HAP-1 (cell line): ENCODE measurements at regions not wholly inside any gene's neighbourhood (a gene's known extent, or its start where the extent isn't known, plus 50 kb on each side); places are given as distances from the start of the nearest gene placed in this dataset.

Source experiments
- DNase-seq, 2 experiments: peaks; one replicate each; pipeline ENCODE4 v3.0.0-alpha.2; 2016 to 2020; ENCODE audit warnings: low spot score in 2 of 2
- H3K27me3 ChIP-seq: fragments of 250-450 bp; sonication (Bioruptor Pico); 2 replicates; pipeline ENCODE4 v1.5.1; 2020; ENCODE audit warnings: low read depth, mild to moderate bottlenecking, moderate library complexity
- H3K36me3 ChIP-seq: fragments of 250-450 bp; sonication (Bioruptor Pico); replicated peaks from 2 replicates; pipeline ENCODE4 v1.5.1; 2020; ENCODE audit warnings: mild to moderate bottlenecking
- H3K4me1 ChIP-seq: fragments of 250-450 bp; sonication (Bioruptor Pico); 2 replicates; pipeline ENCODE4 v1.5.1; 2020; ENCODE audit warnings: mild to moderate bottlenecking
- H3K4me3 ChIP-seq: fragments of 250-450 bp; sonication (Bioruptor Pico); 2 replicates; pipeline ENCODE4 v1.5.1; 2020; ENCODE audit warnings: mild to moderate bottlenecking, moderate library complexity
- H3K9me3 ChIP-seq: fragments of 250-450 bp; sonication (Bioruptor Pico); 2 replicates; pipeline ENCODE4 v1.5.1; 2020; ENCODE audit warnings: mild to moderate bottlenecking, moderate library complexity
- in situ Hi-C: fragments of 300-500 bp; cut with MboI; formaldehyde crosslinking; loops from 3 replicates; pipeline ENCODE4 v1.14.3; 2020; ENCODE audit warnings: low sequenced_read_pairs, inconsistent platforms, mixed read lengths

- in situ Hi-C loops = no loop called here
- no peak for DNase-seq
- no peaks in the 10 kb centered on the region for H3K4me1 ChIP-seq
- no peaks in the 10 kb centered on the region for H3K36me3 ChIP-seq
- no peaks in the 10 kb centered on the region for H3K27me3 ChIP-seq
- no peak overlapping the region for H3K4me3 ChIP-seq
- no peaks in the 10 kb centered on the region for H3K9me3 ChIP-seq
Measured at GRCh38 chr4:81290813-81291212, 75.8 kb upstream of the PRKG2 start.

GRCh38 chr4:81287101-81287500, 72.1 kb upstream of the PRKG2 start:
- H3K36me3 ChIP-seq = no peaks in the 10 kb centered on the region
- no peak for DNase-seq
- H3K4me1 ChIP-seq = no peaks in the 10 kb centered on the region
- H3K27me3 ChIP-seq = no peaks in the 10 kb centered on the region
- no peak overlapping the region for H3K4me3 ChIP-seq
- in situ Hi-C loops = no loop called here
- H3K9me3 ChIP-seq = no peaks in the 10 kb centered on the region

GRCh38 chr4:81282131-81282530, 67.1 kb upstream of the PRKG2 start:
- no peaks in the 10 kb centered on the region for H3K36me3 ChIP-seq
- in situ Hi-C loops = no loop called here
- H3K4me3 ChIP-seq = no peak overlapping the region
- no peaks in the 10 kb centered on the region for H3K4me1 ChIP-seq
- no peak for DNase-seq
- no peaks in the 10 kb centered on the region for H3K27me3 ChIP-seq
- no peaks in the 10 kb centered on the region for H3K9me3 ChIP-seq

- Histone ChIP-seq H3K9me3 (no peaks in the 10 kb centered on the region), H3K4me1 (no peaks in the 10 kb centered on the region), H3K4me3 (no peak overlapping the region), H3K27me3 (no peaks in the 10 kb centered on the region), H3K36me3 (no peaks in the 10 kb centered on the region)
- in situ Hi-C loops = no loop called here
- no peak for DNase-seq
Measured at GRCh38 chr4:81274460-81274859, 59.4 kb upstream of the PRKG2 start.

- Histone ChIP-seq H3K27me3 (no peaks in the 10 kb centered on the region), H3K4me3 (no peak overlapping the region), H3K36me3 (no peaks in the 10 kb centered on the region), H3K9me3 (no peaks in the 10 kb centered on the region), H3K4me1 (no peaks in the 10 kb centered on the region)
- DNase-seq = no peak
- in situ Hi-C loops = no loop called here
Measured at GRCh38 chr4:81272671-81273070, 57.6 kb upstream of the PRKG2 start.
